HG02588 (cell line): ENCODE measurements at regions not wholly inside any gene's neighbourhood (a gene's known extent, or its start where the extent isn't known, plus 50 kb on each side); places are given as distances from the start of the nearest gene placed in this dataset.
"Not testable (repeated sequence)": the region's sequence is repeated elsewhere in the genome, so short reads cannot be mapped to it uniquely, and the experiment has no call there.

ENCODE experiments used
- ATAC-seq: cut with Tn5 transposase; IDR thresholded peaks from one replicate; pipeline ENCODE4 v1.9.1; 2021; ENCODE audit warnings: mild to moderate bottlenecking, moderate library complexity; ENCODE audit not compliant: unreplicated experiment

DNA sequence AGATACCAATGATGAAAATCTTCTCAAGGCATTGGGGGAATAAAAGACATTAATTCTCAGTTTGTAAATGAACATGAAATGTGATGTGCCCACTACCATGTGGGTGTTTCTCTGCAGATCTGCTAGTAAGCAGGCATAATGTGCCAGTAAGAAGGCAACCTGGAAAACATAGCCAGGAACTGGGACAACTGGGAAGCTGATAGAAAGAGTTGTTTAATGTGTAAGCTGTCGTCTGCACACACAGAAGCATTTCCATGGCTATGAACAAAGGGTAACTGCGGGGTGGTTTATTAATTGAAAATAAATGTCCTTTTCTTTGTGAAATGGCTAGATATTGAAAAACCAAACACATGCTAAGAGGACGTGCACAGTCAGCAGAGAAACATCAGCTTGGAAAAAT lies 52.0 kb downstream of the ZC3H11B start:
- no peak for ATAC-seq

DNA sequence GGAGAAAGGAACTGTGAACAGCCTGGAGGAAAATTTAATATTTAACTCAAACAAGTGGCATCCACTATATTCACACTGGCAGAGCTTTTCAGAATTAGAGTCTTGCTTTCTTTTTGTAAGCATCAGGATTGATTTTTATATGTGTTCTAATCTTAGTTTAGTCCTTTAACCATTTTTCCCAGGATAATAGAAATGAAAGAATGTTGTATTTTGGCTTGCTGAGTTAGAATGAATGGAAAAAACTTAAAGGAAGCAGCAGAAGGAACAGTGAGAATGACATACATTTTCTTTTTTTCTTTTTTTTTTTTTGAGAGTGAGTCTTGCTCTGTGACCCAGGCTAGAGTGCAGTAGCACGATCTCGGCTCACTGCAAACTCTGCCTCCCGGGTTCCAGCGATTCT lies 53.0 kb downstream of the ZC3H11B start:
- ATAC-seq, result no peak

DNA sequence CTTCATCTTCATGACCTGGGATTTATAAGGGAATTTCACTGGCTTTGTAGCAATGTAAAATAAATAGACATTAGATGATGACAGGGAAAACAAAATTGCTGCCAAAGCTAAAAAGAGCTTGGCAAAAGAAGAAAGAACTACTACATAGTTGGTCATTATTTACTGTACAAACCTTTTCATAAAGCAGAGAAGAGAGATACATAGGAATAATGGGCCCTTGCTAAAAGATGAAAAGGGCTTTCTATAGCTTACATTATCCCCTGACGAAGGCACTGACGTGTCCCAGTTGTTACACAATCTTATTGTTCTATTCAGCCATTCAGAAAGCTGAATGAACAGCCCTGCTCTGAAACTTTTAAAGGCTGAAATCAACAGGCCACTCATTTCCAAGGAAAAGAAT lies 57.1 kb downstream of the ZC3H11B start:
- no peak for ATAC-seq

DNA sequence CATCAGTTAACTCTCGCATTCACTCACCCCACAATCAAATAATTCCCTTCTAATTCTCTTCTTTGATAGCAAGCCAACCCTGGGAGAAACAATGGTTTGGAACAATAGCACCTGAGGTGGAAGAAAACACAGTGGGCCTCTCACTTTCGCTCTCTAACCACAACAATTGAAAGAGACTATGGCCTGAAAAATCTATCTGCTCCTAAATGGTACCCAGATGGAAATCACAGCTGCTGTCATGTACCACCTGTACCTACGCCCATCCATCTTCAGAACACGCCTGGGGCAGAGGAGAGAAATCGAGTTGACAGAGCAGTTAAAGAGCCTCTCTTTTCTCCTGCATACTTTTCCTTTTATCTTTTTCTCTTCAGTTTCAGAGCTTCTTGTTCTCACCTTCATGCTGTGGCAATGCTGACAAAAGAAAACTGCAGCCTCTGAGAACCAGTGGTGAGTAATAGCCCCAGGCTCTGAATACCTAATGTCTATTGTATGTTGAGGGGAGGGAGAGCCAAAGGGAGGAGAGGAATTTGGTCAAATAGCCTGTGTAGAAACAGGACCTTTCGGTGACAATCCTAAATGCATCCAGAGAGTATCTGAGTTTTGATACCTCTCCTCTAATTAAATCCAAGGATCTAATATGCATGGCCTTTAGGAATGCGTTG lies 57.7 kb downstream of the ZC3H11B start:
- no peak for ATAC-seq

DNA sequence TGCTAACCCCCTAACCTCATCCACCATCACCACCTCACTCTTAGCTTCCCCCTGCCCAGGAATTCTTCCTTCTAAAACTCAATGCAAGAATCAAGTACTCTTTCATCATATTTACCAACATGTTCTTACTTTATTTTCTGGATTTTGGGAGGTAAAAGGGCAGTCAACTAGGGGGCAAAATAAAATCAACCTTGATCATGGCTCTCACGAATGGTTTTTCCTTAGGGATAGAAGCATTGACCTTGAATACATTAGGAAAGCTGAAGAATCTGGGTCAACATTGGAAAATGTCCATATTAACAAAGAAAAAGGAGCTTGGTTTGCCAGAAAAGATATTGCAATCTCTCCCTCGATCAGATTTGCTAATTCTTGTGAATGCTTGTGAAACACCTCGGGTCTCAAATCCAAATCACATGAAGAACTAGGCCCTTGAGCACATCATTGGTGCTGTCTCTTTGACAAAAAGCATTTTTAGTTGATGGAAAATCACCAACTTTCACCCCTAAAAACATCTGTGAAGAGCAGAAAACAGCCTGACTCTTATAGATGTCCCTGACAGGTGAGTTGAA lies 58.9 kb downstream of the ZC3H11B start:
- no peak for ATAC-seq

DNA sequence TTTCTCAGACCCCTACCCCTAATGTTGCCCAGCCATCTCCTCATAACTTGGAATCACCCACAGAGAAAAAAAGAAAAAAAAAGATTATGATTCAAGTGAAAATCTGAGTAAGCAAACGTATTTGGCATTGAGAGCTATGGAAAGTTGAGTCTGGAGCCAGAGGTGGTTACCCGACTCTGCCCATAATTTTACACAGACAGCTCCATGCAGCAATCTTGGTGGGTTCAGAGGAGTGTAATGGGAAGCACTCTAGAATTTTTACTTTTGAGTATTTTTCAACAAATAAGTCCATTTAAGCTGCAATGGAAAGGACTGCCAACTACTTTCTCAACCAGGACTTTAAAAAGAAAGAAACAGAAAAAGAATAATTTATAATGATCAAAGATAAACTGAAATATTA lies 62.7 kb downstream of the ZC3H11B start:
- ATAC-seq, result no peak

DNA sequence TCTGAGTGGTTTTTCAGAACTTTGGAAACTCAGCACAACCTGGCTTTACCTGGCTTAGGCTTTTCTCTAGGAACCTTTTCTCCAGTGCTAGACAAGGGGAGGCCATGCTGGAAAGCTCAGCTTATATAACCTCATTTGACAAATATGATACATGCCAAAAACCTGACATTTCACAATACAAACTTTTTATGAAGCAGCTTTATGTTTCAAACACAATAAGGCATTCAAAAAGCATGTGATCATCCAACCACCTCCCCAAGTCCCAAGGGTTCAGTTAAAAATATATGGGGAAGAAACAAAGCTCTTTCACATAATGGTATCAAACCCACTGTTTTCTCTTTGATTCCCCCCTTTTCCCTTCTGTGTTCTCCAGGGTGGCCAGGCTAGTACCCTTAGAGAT lies 63.7 kb downstream of the ZC3H11B start:
- ATAC-seq, result no peak

DNA sequence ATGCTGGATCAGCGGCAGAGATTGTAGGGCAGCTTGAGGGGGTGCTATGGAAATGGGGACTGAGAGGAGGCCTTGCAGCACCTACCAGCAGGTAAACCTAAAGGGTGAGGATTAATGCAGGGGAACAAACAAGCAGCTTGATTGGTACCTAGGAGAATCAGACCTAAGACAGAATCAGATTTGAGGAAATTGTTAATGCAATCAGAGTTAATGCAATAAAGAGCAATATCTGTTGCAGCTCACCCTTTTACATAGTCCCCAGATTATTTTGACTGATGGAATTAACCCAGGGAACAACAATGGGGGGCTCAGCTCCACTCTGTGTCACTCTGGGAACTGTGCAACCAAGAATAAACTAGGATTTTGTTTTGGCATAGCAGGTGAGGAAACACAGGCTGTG lies 64.5 kb downstream of the ZC3H11B start:
- ATAC-seq, result no peak

DNA sequence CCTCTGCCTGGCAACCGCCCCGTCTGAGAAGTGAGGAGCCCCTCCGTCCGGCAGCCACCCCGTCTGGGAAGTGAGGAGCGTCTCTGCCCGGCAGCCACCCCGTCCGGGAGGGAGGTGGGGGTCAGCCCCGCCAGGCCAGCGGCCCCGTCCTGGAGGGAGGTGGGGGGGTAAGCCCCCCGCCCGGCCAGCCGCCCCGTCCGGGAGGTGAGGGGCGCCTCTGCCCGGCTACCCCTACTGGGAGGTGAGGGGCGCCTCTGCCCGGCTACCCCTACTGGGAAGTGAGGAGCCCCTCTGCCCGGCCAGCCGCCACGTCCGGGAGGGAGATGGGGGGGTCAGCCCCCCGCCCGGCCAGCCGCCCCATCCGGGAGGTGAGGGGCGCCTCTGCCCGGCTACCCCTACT lies 67.1 kb downstream of the ZC3H11B start:
- ATAC-seq, result not testable (repeated sequence)

DNA sequence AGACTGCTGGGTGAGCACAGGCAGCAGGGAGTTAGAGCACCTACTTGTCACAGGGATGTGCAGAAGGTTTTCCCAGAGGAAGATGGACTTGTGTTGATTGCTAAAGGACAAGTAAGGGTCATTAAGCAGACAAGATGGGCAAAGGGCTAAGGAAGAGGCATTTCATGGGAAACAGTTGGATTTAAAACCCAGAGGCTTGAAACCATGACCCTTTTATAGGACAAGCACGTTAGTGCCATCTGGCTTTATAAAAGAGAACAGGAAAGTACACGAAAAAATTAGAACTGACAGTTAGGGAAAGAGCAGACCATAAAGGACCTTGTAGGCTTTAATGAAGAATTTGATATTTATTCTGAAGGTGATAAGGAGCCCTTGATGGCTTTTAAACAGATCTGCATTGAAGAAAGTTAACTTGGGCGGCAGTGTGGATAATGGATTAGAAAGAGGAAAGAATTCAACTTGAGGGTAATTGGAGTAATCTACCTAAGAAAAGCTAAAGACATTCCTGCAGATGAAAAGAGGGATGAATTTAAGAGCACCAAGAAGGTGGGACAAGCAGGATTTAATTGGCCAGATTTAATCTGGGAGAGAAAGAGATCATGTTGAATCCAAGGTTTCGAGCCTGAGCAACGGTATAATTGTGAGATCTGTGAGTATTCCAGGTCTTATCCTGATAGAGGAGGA lies 68.6 kb downstream of the ZC3H11B start:
- no peak for ATAC-seq

DNA sequence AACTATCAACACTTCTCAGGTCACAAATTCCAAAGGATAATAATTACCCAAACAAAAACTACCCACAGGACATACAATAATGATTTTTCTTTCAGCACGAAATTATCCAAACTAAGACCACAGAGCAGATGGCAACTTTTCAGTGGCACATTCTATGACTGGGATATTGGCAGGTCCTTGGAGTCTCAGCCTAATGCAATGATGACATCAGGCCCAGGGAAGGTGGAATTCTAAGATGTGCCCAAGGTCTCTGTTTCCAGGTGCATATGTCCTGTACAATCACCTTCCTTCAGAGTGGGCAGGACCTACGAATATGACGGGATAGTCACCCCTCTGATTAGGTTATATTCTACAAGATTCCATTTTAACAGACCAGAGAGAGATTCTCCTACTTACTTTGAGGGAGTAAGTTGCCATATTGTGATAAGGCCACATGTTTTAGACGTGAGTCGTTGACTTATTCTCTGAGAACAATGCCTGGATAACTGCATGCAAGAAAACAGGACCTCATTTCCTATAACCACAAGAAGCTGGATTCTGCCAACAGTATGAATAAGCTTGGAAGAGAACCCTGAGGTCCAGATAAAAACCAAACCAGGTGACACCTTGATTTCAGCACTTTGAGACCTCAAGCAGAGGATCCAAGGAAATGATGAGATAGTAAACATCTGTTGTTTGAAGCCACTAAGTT lies 69.9 kb downstream of the ZC3H11B start:
- ATAC-seq, result no peak

DNA sequence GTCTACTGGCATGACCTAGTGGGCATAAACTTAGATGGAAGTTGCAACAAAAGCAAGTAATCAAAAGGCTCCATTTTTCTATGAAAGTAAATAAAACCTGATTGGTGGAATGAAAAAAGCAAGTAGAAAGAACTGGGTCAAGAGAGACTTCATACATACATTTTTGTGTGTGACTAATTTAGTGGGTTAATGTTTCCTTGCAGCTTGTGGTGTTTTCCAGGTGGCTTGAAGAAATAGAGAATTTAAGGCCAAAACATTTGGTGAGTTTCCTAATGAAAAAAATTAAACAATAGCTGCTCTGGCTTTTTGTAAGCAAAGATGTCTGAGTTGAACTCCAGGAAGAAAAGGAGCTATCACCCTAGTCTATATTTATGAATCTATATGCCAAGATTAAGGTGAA lies 71.0 kb downstream of the ZC3H11B start:
- ATAC-seq, result no peak

DNA sequence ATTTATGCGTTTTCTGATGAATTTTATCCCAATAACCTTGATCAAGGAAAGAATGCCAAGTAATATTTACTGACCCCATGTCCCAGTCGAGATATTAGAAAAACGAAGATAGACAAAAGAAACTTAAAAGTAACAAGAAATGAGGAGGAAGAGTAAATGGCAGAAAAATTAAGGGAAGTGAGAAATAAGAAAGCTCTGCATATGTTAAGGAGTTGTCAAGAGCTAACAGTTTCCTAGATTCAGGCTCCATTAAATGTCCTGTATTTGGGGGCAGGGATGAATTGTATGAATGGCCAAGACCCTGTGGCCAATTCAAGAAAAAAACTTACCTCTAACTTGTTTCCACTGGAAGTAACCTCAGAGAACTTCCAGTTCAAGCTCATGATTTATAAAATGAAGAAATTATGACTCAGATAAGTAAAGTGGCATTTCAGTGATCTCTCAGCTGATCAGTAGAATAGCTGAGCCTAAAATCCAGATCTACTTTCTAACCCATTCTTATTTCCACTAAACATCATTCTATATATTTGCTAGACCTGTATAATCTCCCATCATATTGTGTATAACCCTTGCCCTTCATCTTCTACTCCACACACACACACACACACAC lies 73.2 kb downstream of the ZC3H11B start:
- no peak for ATAC-seq

DNA sequence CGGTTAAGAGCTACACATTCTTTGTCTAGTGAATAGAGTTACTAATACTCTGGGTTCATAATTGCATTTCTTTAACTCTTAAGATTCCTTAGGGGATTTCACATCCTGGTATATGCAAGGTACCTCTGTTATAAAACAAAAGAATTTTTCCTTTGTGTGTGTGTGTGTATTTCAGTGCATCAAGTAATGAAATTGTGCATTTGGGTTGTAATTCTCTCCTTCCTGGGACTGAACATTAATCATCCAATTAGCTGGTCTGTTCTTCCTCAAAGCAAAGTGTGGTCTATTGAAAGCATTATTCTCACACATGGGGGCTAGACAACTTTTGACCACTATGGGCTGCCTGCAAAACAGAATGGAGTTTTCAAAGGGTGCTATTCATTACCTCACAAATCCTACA lies 74.0 kb downstream of the ZC3H11B start:
- ATAC-seq, result no peak

DNA sequence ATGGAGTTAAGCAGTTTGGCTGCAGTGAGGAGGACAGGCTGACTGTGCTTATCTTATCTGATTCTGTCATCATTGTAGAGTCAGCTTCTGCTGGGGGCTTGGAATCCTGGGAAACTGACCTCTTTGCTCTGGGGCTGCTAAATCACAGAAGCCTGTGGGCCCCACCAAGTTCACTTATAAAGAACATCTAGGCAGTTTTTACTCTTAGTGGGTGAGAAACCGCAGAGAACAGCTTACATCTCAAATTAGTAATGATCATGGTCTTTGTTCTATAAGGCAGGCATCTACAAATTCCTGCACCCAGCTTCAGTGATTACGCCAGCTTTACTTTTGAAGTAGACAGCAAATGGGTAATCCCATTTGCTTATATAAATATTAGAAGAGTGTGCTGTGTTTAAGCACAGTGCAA lies 75.7 kb downstream of the ZC3H11B start:
- ATAC-seq, result no peak

DNA sequence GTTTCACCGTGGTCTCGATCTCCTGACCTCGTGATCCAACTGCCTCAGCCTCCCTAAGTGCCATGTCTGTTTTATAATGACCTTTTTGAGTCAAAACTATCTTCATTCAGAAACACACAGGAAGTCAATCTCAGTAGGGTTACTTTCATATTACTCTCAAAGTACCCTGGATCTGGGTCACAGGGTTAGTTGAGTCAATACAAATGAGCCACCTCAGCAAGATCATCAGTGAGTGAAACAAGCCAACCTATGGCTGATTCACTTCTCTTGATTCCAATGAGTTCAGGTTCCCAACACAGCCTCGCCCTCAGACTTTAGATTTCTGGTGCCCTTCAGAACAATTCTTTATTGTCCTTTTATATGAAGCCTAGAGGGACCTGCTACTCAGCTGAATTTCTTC lies 76.9 kb downstream of the ZC3H11B start:
- ATAC-seq, result no peak

DNA sequence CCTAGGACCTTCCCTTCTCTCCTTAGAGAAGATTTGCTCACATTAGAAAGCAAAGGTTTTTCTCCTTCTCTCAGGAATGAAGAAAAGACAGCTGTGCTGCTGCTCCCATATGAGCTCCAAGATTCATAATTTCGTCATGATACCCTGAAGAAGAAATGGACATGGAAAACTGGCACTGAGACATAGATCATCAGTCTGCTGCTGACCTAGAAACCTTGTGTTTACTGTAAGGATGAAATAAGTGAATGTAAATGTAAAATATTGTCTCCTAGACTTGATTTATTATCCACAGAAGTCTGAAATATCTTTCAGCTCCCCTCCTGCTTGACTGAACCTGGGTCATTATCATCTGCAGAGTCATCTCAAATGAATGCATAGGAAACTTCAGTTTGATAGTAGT lies 77.9 kb downstream of the ZC3H11B start:
- ATAC-seq, result no peak

DNA sequence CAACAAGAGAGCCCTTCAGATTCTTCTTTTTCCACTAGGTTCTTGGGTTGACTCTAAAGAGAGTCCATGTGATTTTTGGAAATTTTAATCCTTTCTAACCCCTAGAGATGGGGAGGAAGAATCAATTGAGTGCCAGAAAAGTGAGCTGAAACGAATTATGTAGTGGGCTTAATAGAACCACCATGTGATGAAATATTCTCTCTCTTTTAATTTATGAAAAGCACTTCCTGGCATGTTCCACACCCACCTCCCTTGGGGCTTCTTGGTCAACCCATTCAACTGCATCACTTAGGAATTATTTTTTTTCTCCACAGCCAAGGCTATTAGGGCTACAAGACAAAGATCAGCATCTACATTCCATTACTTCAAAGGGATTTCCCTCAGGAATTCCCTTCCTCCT lies 79.6 kb downstream of the ZC3H11B start:
- ATAC-seq, result no peak

DNA sequence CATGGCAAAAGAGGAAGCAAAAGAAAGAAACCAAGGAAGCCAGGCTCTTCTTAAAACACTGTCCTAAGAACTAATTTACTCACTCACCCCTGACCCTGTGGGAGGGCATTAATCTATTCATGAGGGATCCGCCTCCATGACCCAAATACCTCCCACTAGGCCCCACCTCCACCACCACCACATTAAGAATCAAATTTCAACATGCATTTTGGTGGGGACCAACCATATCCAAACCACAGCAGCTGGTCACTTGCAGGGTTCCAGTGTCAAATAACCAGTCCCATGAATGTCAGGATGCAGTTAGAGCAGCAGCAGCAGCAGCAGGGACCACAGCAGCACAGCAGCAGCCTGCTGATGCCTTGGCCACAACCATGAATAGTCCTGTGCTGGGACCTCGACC lies 83.8 kb downstream of the ZC3H11B start:
- ATAC-seq, result no peak

DNA sequence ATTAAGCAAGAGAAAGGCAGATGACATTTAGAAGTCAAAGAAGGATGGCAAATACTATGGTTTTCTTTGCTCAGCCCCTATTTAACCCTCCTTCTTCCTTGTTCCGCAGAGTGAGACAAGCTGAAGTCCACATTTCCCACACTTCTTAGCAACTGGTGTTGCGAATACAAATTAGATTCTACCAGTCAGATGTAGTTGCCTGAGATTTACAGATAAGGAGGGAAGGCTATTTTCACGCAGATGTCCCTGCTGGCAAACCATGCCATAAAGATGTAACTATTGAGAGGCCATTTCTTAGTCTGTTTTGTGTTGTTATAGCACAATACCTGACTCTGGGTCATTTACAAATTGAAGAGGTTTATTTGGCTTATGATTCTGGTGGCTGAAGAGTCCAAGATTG lies 84.3 kb downstream of the ZC3H11B start:
- no peak for ATAC-seq

DNA sequence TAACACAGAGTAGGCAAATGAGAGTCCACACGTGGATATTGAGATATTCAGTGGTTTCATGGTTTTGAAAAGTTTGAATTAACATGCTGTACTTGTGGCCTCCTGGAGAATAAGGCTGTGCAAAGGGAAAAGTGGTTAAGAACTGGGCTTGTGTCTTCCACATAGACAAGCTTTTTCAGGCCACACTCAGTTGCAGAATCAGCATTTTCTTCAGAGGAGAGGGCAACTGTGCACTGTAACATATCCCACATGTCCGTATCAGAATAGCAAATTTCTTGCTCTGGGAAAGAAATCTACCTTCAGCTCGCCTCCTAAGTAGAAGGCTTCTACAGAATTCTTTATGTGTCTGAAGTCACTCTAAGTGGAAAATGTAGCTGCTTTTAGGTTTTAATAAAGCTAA lies 84.9 kb downstream of the ZC3H11B start:
- ATAC-seq, result no peak

DNA sequence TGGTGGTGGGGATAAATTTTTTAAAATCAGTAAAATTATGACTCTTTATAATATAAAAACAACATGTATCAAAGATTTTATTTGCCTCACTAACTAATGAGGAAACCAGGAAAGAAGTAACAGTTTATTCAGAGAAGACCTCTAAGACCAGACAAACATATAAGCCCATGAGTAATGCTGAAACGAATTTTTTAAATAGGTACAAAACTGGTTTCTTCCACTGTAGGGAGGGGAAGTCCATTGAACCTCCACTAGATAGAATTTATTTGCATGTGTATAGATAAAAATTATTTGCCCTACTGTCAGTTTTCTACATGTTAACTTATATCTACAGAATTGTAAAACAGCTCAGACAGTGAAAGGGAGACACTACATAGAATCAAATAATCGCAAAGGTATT lies 86.8 kb downstream of the ZC3H11B start:
- no peak for ATAC-seq
